Parathyroid adenoma (tissue), 2 donors: ENCODE measurements at regions not wholly inside any gene's neighbourhood (a gene's known extent, or its start where the extent isn't known, plus 50 kb on each side); places are given as distances from the start of the nearest gene placed in this dataset.
"Not testable (repeated sequence)": the region's sequence is repeated elsewhere in the genome, so short reads cannot be mapped to it uniquely, and the experiment has no call there.

Experiments
- H2AFZ ChIP-seq: fragments of 300-600 bp; sonication (generic); one replicate; pipeline ENCODE4 v1.7.0; 2017; ENCODE audit warnings: antibody characterized with exemption, mild to moderate bottlenecking
- H3K27ac ChIP-seq: fragments of 300-600 bp; sonication (generic); one replicate; pipeline ENCODE4 v1.7.0; 2017
- H3K27me3 ChIP-seq: fragments of 300-600 bp; sonication (generic); one replicate; pipeline ENCODE4 v1.7.0; 2017; ENCODE audit warnings: low read length; ENCODE audit not compliant: control insufficient read depth, insufficient read depth
- H3K36me3 ChIP-seq: fragments of 300-600 bp; sonication (generic); one replicate; pipeline ENCODE4 v1.7.0; 2017; ENCODE audit warnings: low read length; ENCODE audit not compliant: control insufficient read depth, insufficient read depth
- H3K4me1 ChIP-seq: fragments of 300-600 bp; sonication (generic); one replicate; pipeline ENCODE4 v1.7.0; 2017; ENCODE audit warnings: control low read depth
- H3K4me2 ChIP-seq: fragments of 300-600 bp; sonication (generic); one replicate; pipeline ENCODE4 v1.7.0; 2017; ENCODE audit warnings: low read length
- H3K4me3 ChIP-seq: fragments of 300-600 bp; sonication (generic); one replicate; pipeline ENCODE4 v1.7.0; 2017; ENCODE audit warnings: low read depth, low read length
- H3K79me2 ChIP-seq: fragments of 300-600 bp; sonication (generic); one replicate; pipeline ENCODE4 v1.7.0; 2017; ENCODE audit warnings: control low read depth
- H3K9ac ChIP-seq: fragments of 300-600 bp; sonication (generic); one replicate; pipeline ENCODE4 v1.7.0; 2017; ENCODE audit warnings: mild to moderate bottlenecking
- H3K9me3 ChIP-seq: fragments of 300-600 bp; sonication (generic); one replicate; pipeline ENCODE4 v1.7.0; 2017; ENCODE audit warnings: low read length; ENCODE audit not compliant: control insufficient read depth
- CTCF ChIP-seq: fragments of 300-600 bp; sonication (generic); IDR thresholded peaks from one replicate; pipeline ENCODE4 v1.7.0; 2017; ENCODE audit warnings: antibody characterized with exemption, mild to moderate bottlenecking
- donor health status: primary hyperparathyroidism.

GRCh38 chr5:97234380-97234779, 51.3 kb upstream of the RIOK2 start:
- H3K4me2 ChIP-seq, H3K4me3 ChIP-seq, H3K9ac ChIP-seq, H3K27me3 ChIP-seq, H2AFZ ChIP-seq, H3K4me1 ChIP-seq, H3K9me3 ChIP-seq, H3K27ac ChIP-seq, H3K79me2 ChIP-seq, H3K36me3 ChIP-seq: not testable (repeated sequence)

- Histone ChIP-seq H3K9ac (no peak overlapping the region), H2AFZ (no peak overlapping the region), H3K79me2 (no peaks in the 10 kb centered on the region), H3K27ac (no peak overlapping the region), H3K4me1 (no peaks in the 10 kb centered on the region), H3K4me2 (no peak overlapping the region), H3K27me3 (no peaks in the 10 kb centered on the region), H3K36me3 (no peaks in the 10 kb centered on the region), H3K4me3 (no peak overlapping the region), H3K9me3 (no peaks in the 10 kb centered on the region)
- TF ChIP-seq CTCF: no peak
These were observed 59.3 kb upstream of the RIOK2 start for GRCh38 chr5:97242341-97242740.

GRCh38 chr5:97243353-97243752, 60.3 kb upstream of the RIOK2 start:
- no peaks in the 10 kb centered on the region for H3K36me3 ChIP-seq
- no peak overlapping the region for H3K4me3 ChIP-seq
- H3K4me2 ChIP-seq: no peak overlapping the region
- H3K27ac ChIP-seq: no peak overlapping the region
- H3K9ac ChIP-seq: no peak overlapping the region
- TF ChIP-seq CTCF: no peak
- H3K27me3 ChIP-seq: no peaks in the 10 kb centered on the region
- H3K79me2 ChIP-seq: no peaks in the 10 kb centered on the region
- H2AFZ ChIP-seq: no peak overlapping the region
- no peaks in the 10 kb centered on the region for H3K4me1 ChIP-seq
- no peaks in the 10 kb centered on the region for H3K9me3 ChIP-seq

DNA sequence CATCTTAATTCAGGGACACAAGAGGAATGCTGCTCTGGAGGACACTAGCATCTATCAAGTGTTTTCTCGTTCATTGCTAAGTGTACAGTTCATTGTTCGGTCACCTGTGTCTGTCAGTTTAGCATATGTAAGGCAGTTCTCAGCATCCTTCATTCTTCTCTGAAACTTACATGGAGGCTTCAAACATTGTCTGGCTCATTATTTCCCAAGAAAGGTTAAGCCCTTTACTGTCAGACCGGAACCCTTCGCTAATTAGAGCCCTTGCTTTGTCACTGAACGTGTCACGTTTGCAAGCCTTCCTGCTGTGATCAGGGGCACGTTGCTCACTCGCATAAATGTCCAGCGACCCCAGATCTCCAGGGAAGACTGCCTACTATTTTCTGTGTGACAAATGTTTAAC, 62.3 kb upstream of the RIOK2 start:
- Histone ChIP-seq H3K27me3 (no peaks in the 10 kb centered on the region), H2AFZ (no peak overlapping the region)

GRCh38 chr5:97250113-97250512, 67.1 kb upstream of the RIOK2 start:
- Histone ChIP-seq H3K27ac (no peak overlapping the region), H3K27me3 (no peaks in the 10 kb centered on the region), H3K4me3 (no peak overlapping the region), H3K4me2 (no peak overlapping the region), H3K4me1 (no peaks in the 10 kb centered on the region), H3K9ac (no peak overlapping the region), H3K9me3 (no peaks in the 10 kb centered on the region), H3K79me2 (no peaks in the 10 kb centered on the region), H3K36me3 (no peaks in the 10 kb centered on the region), H2AFZ (no peak overlapping the region)
- TF ChIP-seq CTCF: no peak

More for the DNA sequence above, 62.3 kb upstream of the RIOK2 start:
- no peak for TF ChIP-seq CTCF
- no peaks in the 10 kb centered on the region for H3K36me3 ChIP-seq
- H3K27ac ChIP-seq: no peak overlapping the region
- H3K4me2 ChIP-seq: no peak overlapping the region
- no peak overlapping the region for H3K4me3 ChIP-seq
- H3K9me3 ChIP-seq: no peaks in the 10 kb centered on the region
- H3K79me2 ChIP-seq: no peaks in the 10 kb centered on the region
- H3K9ac ChIP-seq: no peak overlapping the region
- no peaks in the 10 kb centered on the region for H3K4me1 ChIP-seq
